ENCODE measurements at regions not wholly inside any gene's neighbourhood (a gene's known extent, or its start where the extent isn't known, plus 50 kb on each side); places are given as distances from the start of the nearest gene placed in this dataset.

DNA sequence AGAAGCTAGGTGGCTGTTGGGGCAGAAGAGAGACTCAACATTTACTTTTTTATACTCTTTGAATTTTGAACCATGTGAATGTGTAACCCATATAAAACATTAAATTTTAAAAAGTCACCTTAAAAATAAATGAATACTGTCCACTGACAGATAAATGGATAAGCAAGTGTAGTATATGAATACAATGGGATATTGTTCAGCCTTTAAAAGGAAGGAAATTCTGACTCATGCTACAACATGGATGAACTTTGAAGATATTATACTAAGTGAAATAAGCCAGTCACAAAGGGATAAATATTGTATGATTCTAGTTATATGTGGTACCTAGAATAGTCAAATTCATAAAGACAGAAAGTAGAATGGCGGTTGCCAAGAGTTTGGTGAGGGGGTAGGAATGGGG is 113.9 kb downstream of the TMEM174 start:
- TF ChIP-seq POLR2AphosphoS5 (IDR thresholded peaks at IDR 0.05; ENCODE audit: insufficient read depth in 1 of 2, low read depth in 1 of 2), result no peak
- TF ChIP-seq, protein P1, sequence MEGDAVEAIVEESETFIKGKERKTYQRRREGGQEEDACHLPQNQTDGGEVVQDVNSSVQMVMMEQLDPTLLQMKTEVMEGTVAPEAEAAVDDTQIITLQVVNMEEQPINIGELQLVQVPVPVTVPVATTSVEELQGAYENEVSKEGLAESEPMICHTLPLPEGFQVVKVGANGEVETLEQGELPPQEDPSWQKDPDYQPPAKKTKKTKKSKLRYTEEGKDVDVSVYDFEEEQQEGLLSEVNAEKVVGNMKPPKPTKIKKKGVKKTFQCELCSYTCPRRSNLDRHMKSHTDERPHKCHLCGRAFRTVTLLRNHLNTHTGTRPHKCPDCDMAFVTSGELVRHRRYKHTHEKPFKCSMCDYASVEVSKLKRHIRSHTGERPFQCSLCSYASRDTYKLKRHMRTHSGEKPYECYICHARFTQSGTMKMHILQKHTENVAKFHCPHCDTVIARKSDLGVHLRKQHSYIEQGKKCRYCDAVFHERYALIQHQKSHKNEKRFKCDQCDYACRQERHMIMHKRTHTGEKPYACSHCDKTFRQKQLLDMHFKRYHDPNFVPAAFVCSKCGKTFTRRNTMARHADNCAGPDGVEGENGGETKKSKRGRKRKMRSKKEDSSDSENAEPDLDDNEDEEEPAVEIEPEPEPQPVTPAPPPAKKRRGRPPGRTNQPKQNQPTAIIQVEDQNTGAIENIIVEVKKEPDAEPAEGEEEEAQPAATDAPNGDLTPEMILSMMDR (IDR thresholded peaks at IDR 0.05), result no peak
- no peak for TF ChIP-seq POLR2A (IDR thresholded peaks at IDR 0.05)
